ENCODE measurements at regions not wholly inside any gene's neighbourhood (a gene's known extent, or its start where the extent isn't known, plus 50 kb on each side); places are given as distances from the start of the nearest gene placed in this dataset.

DNA sequence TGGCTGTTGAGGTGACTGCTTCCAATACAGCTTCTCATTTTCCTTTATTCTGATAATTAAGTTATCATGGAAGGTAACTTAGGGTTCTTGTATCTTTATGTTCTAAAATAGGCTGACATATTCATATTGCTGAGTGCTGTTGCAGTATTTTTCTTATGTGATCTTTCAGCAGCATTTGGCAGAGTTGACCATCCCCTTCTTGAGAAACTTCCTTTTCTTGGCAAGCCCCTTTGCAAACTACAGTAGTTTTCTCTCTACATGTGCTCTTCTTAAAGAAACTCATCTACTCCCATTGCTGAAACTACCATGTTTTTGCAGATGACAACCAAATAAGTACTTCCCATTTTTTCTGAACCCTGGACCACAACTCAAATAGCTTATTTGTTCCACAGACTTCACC lies 476.5 kb upstream of the TRIB2 start:
- no peak for DNase-seq
- TF ChIP-seq CTCF (IDR thresholded peaks at IDR 0.05) = no peak
- intact Hi-C loops (cut with micrococcal nuclease) = no loop called here
- no peaks in the 10 kb centered on the region for H3K4me1 Mint-ChIP-seq (ENCODE audit: low read depth)
- H3K36me3 Mint-ChIP-seq (ENCODE audit: low read depth) = no peaks in the 10 kb centered on the region
- POLR2A ChIA-PET = no interaction called here
- no peak overlapping the region for H3K27ac Mint-ChIP-seq
- H3K4me3 Mint-ChIP-seq = no peak overlapping the region
- no peaks in the 10 kb centered on the region for H3K27me3 Mint-ChIP-seq
- H3K9me3 Mint-ChIP-seq = no peaks in the 10 kb centered on the region
- no peak for ATAC-seq
- CTCF ChIA-PET = no interaction called here

DNA sequence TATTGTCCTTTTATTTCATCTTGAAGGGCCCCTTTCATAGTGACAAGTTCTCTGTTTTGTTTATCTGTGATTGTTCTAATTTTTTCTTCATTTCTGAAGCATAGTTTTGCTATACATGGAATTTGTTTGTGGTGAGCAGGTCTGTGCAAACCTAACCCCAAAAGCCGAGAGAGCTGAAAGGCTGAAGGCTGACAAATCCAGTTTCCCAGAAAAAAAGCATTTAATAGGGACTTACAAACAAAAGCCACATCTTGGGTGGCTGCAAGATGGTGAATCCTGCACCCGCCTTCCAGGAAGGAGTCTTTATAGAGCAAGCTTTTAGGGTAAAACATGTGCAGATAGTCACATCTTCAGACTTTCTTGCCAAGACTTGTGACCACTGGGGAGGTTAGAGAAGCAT lies 473.4 kb upstream of the TRIB2 start:
- H3K4me3 Mint-ChIP-seq = no peak overlapping the region
- no peak for ATAC-seq
- no peaks in the 10 kb centered on the region for H3K27me3 Mint-ChIP-seq
- ChIA-PET POLR2A (no interaction called here), CTCF (no interaction called here)
- H3K4me1 Mint-ChIP-seq (ENCODE audit: low read depth) = no peaks in the 10 kb centered on the region
- no peak for DNase-seq
- H3K27ac Mint-ChIP-seq = no peak overlapping the region
- no peaks in the 10 kb centered on the region for H3K9me3 Mint-ChIP-seq
- no peaks in the 10 kb centered on the region for H3K36me3 Mint-ChIP-seq (ENCODE audit: low read depth)
- TF ChIP-seq CTCF (IDR thresholded peaks at IDR 0.05) = no peak
- intact Hi-C loops (cut with micrococcal nuclease) = no loop called here

- ChIA-PET POLR2A (no interaction called here), CTCF (no interaction called here)
- Mint-ChIP-seq H3K4me1 (ENCODE audit: low read depth) (no peaks in the 10 kb centered on the region), H3K27ac (no peak overlapping the region), H3K4me3 (no peak overlapping the region), H3K27me3 (no peaks in the 10 kb centered on the region), H3K36me3 (ENCODE audit: low read depth) (no peaks in the 10 kb centered on the region), H3K9me3 (no peaks in the 10 kb centered on the region)
- DNase-seq (no peak), ATAC-seq (no peak)
- intact Hi-C loops (cut with micrococcal nuclease) = no loop called here
- TF ChIP-seq CTCF (IDR thresholded peaks at IDR 0.05) = no peak
Observed at GRCh38 chr2:12244070-12244469, 472.7 kb upstream of the TRIB2 start.

DNA sequence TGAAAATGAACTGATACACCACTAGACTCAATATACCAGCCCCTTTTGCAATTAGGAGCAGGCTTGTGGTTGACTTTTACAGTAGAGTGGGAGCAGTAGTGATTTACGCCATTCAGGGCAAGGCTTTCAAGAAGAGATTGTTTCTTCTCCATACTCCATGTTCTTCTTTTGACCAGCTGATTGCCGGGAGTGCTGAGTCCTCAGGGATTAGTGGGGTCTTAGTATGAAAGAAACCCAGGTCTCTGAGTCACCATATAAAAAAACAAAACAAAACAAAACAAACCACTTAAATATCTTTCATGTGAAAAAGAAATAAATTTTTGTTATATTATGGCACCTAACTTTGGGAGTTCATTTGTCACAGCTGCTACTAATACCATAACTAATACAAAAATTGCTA lies 465.6 kb upstream of the TRIB2 start:
- H3K4me3 Mint-ChIP-seq = no peak overlapping the region
- CTCF ChIA-PET = no interaction called here
- H3K9me3 Mint-ChIP-seq = no peaks in the 10 kb centered on the region
- H3K27me3 Mint-ChIP-seq = no peaks in the 10 kb centered on the region
- no peak for DNase-seq
- POLR2A ChIA-PET = no interaction called here
- no peaks in the 10 kb centered on the region for H3K4me1 Mint-ChIP-seq (ENCODE audit: low read depth)
- intact Hi-C loops (cut with micrococcal nuclease) = no loop called here
- TF ChIP-seq CTCF (IDR thresholded peaks at IDR 0.05) = no peak
- H3K36me3 Mint-ChIP-seq (ENCODE audit: low read depth) = no peaks in the 10 kb centered on the region
- no peak for ATAC-seq
- H3K27ac Mint-ChIP-seq = no peak overlapping the region

DNA sequence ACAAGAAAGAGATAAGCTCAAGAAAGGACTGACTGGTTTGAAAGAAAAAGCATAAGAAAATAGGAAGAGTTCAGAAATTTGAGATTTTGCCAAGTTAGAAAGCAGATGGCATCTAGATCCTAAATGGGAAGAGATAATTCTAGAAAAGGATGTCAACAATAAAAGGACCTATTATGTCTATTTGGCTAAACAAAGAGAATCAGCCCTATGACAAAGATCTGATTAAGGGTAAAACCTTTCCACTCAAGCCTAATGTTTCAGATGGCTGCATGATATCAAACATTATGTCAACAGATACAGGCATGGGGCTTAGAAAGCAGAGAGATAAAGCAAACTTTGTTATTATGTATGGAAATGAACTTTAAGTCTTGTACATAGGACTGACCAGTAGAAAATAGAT lies 465.0 kb upstream of the TRIB2 start:
- H3K27ac Mint-ChIP-seq = no peak overlapping the region
- H3K27me3 Mint-ChIP-seq = no peaks in the 10 kb centered on the region
- no peak overlapping the region for H3K4me3 Mint-ChIP-seq
- DNase-seq (no peak), ATAC-seq (no peak)
- ChIA-PET POLR2A (no interaction called here), CTCF (no interaction called here)
- no peaks in the 10 kb centered on the region for H3K4me1 Mint-ChIP-seq (ENCODE audit: low read depth)
- no peaks in the 10 kb centered on the region for H3K9me3 Mint-ChIP-seq
- intact Hi-C loops (cut with micrococcal nuclease) = no loop called here
- TF ChIP-seq CTCF (IDR thresholded peaks at IDR 0.05) = no peak
- H3K36me3 Mint-ChIP-seq (ENCODE audit: low read depth) = no peaks in the 10 kb centered on the region

Measured in activated CD8-positive, alpha-beta T cell treated with anti-CD3 and anti-CD28 coated beads for 36 hours (primary cell).